Endothelial cell of umbilical vein (primary cell): ENCODE measurements at regions not wholly inside any gene's neighbourhood (a gene's known extent, or its start where the extent isn't known, plus 50 kb on each side); places are given as distances from the start of the nearest gene placed in this dataset.

Experiments
- BruUV-seq: library from RNA; stranded (reverse); fragments of 400-500 nt; replicated peaks from 2 replicates; lab custom pipeline; 2021; lab: Mats Ljungman, UMichigan
- CTCF ChIA-PET: fragments of 300-600, 350-600 bp; sonication (Branson Sonifier 250); formaldehyde crosslinking; loops from one replicate; lab custom pipeline; 2021; ENCODE audit warnings: antibody characterized with exemption, inconsistent platforms; lab: Charles Lee
- POLR2A ChIA-PET: fragments of 300-600, 350-600 bp; sonication (Branson Sonifier 250); formaldehyde crosslinking; loops from one replicate; lab custom pipeline; 2021; ENCODE audit warnings: antibody characterized with exemption, inconsistent platforms; lab: Charles Lee
- DNase-seq: peaks from one replicate; pipeline ENCODE4 v3.0.0-alpha.2; 2011; ENCODE audit warnings: low read depth, low spot score
- FAIRE-seq: peaks from 2 replicates; lab custom pipeline; 2011; peaks lifted over from hg19 to GRCh38; lab: Jason Lieb, UNC
- H2AFZ ChIP-seq: 2 replicates; pipeline ENCODE4 v1.6.0; 2012; ENCODE audit warnings: low read depth, low read length, control low read depth, inconsistent platforms
- H3K27ac ChIP-seq: 2 replicates; pipeline ENCODE4 v1.5.1; 2011; ENCODE audit warnings: low read depth, mild to moderate bottlenecking, control low read depth, low read length, moderate library complexity; ENCODE audit not compliant: insufficient read depth
- H3K27me3 ChIP-seq, 2 experiments: 2 replicates each; pipeline versions ENCODE4 v1.6.0 to v1.6.1; 2011; ENCODE audit warnings: low read length in 2 of 2, mixed read lengths in 1 of 2; ENCODE audit not compliant: control insufficient read depth in 2 of 2, insufficient read depth in 2 of 2
- H3K36me3 ChIP-seq, 2 experiments: 2 replicates in 1 of 2; 3 replicates in 1 of 2; pipeline ENCODE4 v1.5.1; 2011; ENCODE audit warnings: low read length in 2 of 2, mild to moderate bottlenecking in 1 of 2, moderate library complexity in 1 of 2; ENCODE audit not compliant: control insufficient read depth in 2 of 2, insufficient read depth in 2 of 2; ENCODE audit errors: extremely low read depth in 1 of 2
- H3K4me1 ChIP-seq: 3 replicates; pipeline ENCODE4 v1.5.1; 2011; ENCODE audit warnings: mild to moderate bottlenecking, low read length; ENCODE audit not compliant: control insufficient read depth, insufficient read depth; ENCODE audit errors: extremely low read depth
- H3K4me2 ChIP-seq: 2 replicates; pipeline ENCODE4 v1.6.1; 2011; ENCODE audit warnings: low read length, control low read depth, mixed read lengths; ENCODE audit not compliant: insufficient read depth
- H3K4me3 ChIP-seq, 3 experiments: fragments of 200-600 bp in 1 of 3; sonication (generic), shearing (Covaris generic) in 1 of 3; replicated peaks in 1 of 3; 2 replicates each; pipeline ENCODE4 v1.5.1; 2011 to 2016; ENCODE audit warnings: control low read depth in 3 of 3, low read length in 3 of 3, mild to moderate bottlenecking in 2 of 3, inconsistent platforms in 1 of 3, low read depth in 1 of 3, moderate library complexity in 1 of 3; ENCODE audit not compliant: insufficient read depth in 1 of 3
- H3K79me2 ChIP-seq: 2 replicates; pipeline ENCODE4 v1.6.0; 2012; ENCODE audit warnings: low read length, inconsistent platforms; ENCODE audit not compliant: control insufficient read depth, insufficient read depth
- H3K9ac ChIP-seq: replicated peaks from 2 replicates; pipeline ENCODE3; 2011; ENCODE audit warnings: low read length, control low read depth; ENCODE audit not compliant: insufficient read depth; ENCODE audit errors: extremely low read depth
- H3K9me1 ChIP-seq: replicated peaks from 3 replicates; pipeline ENCODE4 v1.6.0; 2011; ENCODE audit warnings: mild to moderate bottlenecking, low read length; ENCODE audit not compliant: control insufficient read depth, insufficient read depth; ENCODE audit errors: extremely low read depth
- H3K9me3 ChIP-seq: replicated peaks from 2 replicates; pipeline ENCODE4 v1.5.1; 2012; ENCODE audit warnings: low read length, inconsistent platforms; ENCODE audit not compliant: control insufficient read depth, insufficient read depth
- H4K20me1 ChIP-seq: replicated peaks from 2 replicates; pipeline ENCODE3; 2011; ENCODE audit warnings: mild to moderate bottlenecking, low read length; ENCODE audit not compliant: control insufficient read depth, insufficient read depth; ENCODE audit errors: extremely low read depth
- EZH2 ChIP-seq: IDR thresholded peaks from 2 replicates; pipeline ENCODE4 v1.6.1; 2012; ENCODE audit warnings: borderline replicate concordance, low read depth, mild to moderate bottlenecking, moderate library complexity, low read length, inconsistent platforms; ENCODE audit not compliant: severe bottlenecking
- FOS ChIP-seq: IDR thresholded peaks from 2 replicates; pipeline ENCODE4 v1.6.1; 2011; ENCODE audit warnings: mild to moderate bottlenecking, low read length, moderate library complexity, borderline replicate concordance; ENCODE audit not compliant: insufficient read depth
- GATA2 ChIP-seq: IDR thresholded peaks from 2 replicates; pipeline ENCODE4 v1.7.0; 2011; ENCODE audit warnings: low read depth, mild to moderate bottlenecking, moderate library complexity, mixed read lengths, low read length; ENCODE audit not compliant: insufficient read length, insufficient read depth
- JUN ChIP-seq: IDR thresholded peaks from 2 replicates; pipeline ENCODE4 v1.6.1; 2011; ENCODE audit warnings: borderline replicate concordance, low read depth; ENCODE audit not compliant: insufficient read length, insufficient read depth
- MYC ChIP-seq: IDR thresholded peaks from one replicate; pipeline ENCODE4 v1.6.1; 2011; ENCODE audit warnings: mild to moderate bottlenecking, low read depth, low read length
- POLR2A ChIP-seq: IDR thresholded peaks from 2 replicates; pipeline ENCODE4 v1.6.1; 2012; ENCODE audit warnings: low read depth, mild to moderate bottlenecking, control low read depth, low read length
- POLR2AphosphoS5 ChIP-seq: IDR thresholded peaks from 2 replicates; pipeline ENCODE4 v1.6.1; 2012; ENCODE audit warnings: low read depth, mild to moderate bottlenecking, control low read depth, low read length, moderate library complexity; ENCODE audit not compliant: insufficient read depth
- dilution Hi-C: fragments of 300-500 bp; cut with MboI; formaldehyde crosslinking; loops from one replicate; pipeline ENCODE4 v1.15.0; 2019; ENCODE audit warnings: low sequenced_read_pairs; ENCODE audit not compliant: extremely low pct_ligation_motif_present
- intact Hi-C: fragments of 100-400 bp; cut with micrococcal nuclease; formaldehyde crosslinking; loops from one replicate; pipeline ENCODE4 v1.10.0; 2022
- TF ChIP-seq, protein P1 (sequence below): IDR thresholded peaks from 2 replicates; pipeline ENCODE4 v1.6.1; 2011; ENCODE audit not compliant: insufficient read depth, insufficient read length
- TF ChIP-seq, protein P2 (sequence below), 2 donors: IDR thresholded peaks; 1 replicate in 1 of 2; 2 replicates in 1 of 2; pipeline ENCODE4 v1.5.1; 2011; ENCODE audit warnings: low read length in 2 of 2, mild to moderate bottlenecking in 2 of 2, moderate library complexity in 2 of 2, control low read depth in 1 of 2, inconsistent platforms in 1 of 2, low read depth in 1 of 2; ENCODE audit not compliant: insufficient read depth in 1 of 2; ENCODE audit errors: extremely low read depth in 1 of 2

DNA sequence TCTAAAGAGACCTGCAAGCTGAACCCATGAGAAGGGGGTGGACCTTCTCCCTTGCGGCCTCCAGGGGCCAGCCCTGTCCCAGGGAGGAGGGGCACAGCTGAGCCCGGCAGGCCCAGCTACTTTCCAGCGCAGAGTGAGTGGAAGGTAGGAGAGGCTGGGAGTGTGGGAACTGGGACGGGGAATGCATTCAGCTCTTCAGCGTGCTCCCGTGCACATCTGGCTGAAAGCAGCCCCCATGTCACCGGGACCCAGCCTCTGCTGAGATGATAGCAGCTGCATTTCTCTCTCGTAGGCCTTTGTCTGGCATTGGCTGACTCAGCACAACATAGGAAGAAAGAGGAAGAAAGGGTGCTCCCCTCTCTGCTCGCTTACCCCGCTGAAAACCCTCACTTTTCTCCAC lies 951.5 kb downstream of the TBC1D22A start:
- Histone ChIP-seq H3K9ac (no peak overlapping the region), H3K27me3 (no peaks in the 10 kb centered on the region), H3K9me3 (peaks cover 12% of the 10 kb centered on the region), H2AFZ (no peak overlapping the region), H3K4me3 (no peak overlapping the region), H4K20me1 (no peaks in the 10 kb centered on the region), H3K27ac (no peak overlapping the region), H3K9me1 (no peaks in the 10 kb centered on the region), H3K36me3 (no peaks in the 10 kb centered on the region), H3K4me2 (no peak overlapping the region), H3K4me1 (no peaks in the 10 kb centered on the region), H3K79me2 (no peaks in the 10 kb centered on the region)
- dilution Hi-C loops (no loop called here), intact Hi-C loops (no loop called here)
- CTCF ChIA-PET, result no interaction called here
- no TSS peak for BruUV-seq
- TF ChIP-seq POLR2A, result no peak
- no peak for TF ChIP-seq JUN
- TF ChIP-seq, protein P1, sequence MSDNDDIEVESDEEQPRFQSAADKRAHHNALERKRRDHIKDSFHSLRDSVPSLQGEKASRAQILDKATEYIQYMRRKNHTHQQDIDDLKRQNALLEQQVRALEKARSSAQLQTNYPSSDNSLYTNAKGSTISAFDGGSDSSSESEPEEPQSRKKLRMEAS, result no peak
- no peak for TF ChIP-seq POLR2AphosphoS5
- no peak for TF ChIP-seq EZH2
- no peak for TF ChIP-seq MYC
- no peak for TF ChIP-seq FOS
- no peak for TF ChIP-seq GATA2
- TF ChIP-seq, protein P2, sequence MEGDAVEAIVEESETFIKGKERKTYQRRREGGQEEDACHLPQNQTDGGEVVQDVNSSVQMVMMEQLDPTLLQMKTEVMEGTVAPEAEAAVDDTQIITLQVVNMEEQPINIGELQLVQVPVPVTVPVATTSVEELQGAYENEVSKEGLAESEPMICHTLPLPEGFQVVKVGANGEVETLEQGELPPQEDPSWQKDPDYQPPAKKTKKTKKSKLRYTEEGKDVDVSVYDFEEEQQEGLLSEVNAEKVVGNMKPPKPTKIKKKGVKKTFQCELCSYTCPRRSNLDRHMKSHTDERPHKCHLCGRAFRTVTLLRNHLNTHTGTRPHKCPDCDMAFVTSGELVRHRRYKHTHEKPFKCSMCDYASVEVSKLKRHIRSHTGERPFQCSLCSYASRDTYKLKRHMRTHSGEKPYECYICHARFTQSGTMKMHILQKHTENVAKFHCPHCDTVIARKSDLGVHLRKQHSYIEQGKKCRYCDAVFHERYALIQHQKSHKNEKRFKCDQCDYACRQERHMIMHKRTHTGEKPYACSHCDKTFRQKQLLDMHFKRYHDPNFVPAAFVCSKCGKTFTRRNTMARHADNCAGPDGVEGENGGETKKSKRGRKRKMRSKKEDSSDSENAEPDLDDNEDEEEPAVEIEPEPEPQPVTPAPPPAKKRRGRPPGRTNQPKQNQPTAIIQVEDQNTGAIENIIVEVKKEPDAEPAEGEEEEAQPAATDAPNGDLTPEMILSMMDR (IDR thresholded peaks at IDR 0.05; ENCODE audit: extremely low read depth in 1 of 2, insufficient read depth in 1 of 2, low read depth in 1 of 2, low read length in 2 of 2), result no peak
- no peak for DNase-seq
- POLR2A ChIA-PET, result no interaction called here
- FAIRE-seq, result no peak
